ENCODE measurements at regions not wholly inside any gene's neighbourhood (a gene's known extent, or its start where the extent isn't known, plus 50 kb on each side); places are given as distances from the start of the nearest gene placed in this dataset.

DNA sequence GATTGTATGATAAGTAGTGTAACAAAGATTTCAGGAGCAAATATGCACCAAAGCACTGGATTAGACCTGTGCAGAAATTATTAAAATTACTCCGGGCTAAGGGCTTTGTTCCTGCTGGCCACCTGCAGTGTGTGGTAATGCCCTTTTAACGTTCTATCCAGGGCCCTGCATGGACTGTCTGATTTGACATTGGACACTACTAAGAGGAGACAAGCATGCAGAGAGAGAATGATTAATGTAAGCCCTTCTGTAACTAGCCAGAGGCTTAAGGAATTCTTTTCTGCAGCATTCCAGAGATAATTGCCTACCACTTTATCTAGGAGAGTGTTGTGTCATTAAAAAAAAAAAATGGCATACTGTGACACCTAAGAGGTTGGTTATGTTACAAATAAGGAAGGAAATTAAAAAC lies 117.0 kb downstream of the PCDH7 start (continued):
- TF ChIP-seq CHD7 (IDR thresholded peaks at IDR 0.05; ENCODE audit: insufficient replicate concordance, low read length) (no peak), CBX5 (IDR thresholded peaks at IDR 0.05; ENCODE audit: low read depth, low read length) (no peak)
